ENCODE measurements at regions not wholly inside any gene's neighbourhood (a gene's known extent, or its start where the extent isn't known, plus 50 kb on each side); places are given as distances from the start of the nearest gene placed in this dataset.

GRCh38 chr9:96067004-96067403 lies 191.5 kb downstream of the ERCC6L2 start:
- Histone ChIP-seq H3K4me3 (no peak overlapping the region), H3K9me3 (no peaks in the 10 kb centered on the region), H3K36me3 (no peaks in the 10 kb centered on the region), H3K27me3 (replicated peaks; ENCODE audit: insufficient read depth) (no peaks in the 10 kb centered on the region), H3K4me1 (replicated peaks) (peaks cover 12% of the 10 kb centered on the region), H3K27ac (peak overlapping the region; percentile 26 to 60)
- intact Hi-C loops (cut with DNase I) = loop anchor here (10.0 kb wide), 1 partner anchor 88 kb away; no protein-coding TSS in a partner anchor
- 63% methylated on average over 7 of the region's 7 CpGs for WGBS
- DNase-seq (ENCODE audit: low spot score) = no peak
- TF ChIP-seq POLR2A (IDR thresholded peaks at IDR 0.05) = no peak
- TF ChIP-seq CTCF (IDR thresholded peaks at IDR 0.05) = no peak
- TF ChIP-seq POLR2AphosphoS5 (IDR thresholded peaks at IDR 0.05) = no peak

GRCh38 chr9:96065482-96066251 lies 190.2 kb downstream of the ERCC6L2 start:
- 94% methylated on average over 8 of the region's 8 CpGs for WGBS
- Histone ChIP-seq H3K9me3 (no peaks in the 10 kb centered on the region), H3K4me3 (no peak overlapping the region), H3K36me3 (no peaks in the 10 kb centered on the region), H3K27ac (no peak overlapping the region), H3K4me1 (replicated peaks) (peaks cover 12% of the 10 kb centered on the region), H3K27me3 (replicated peaks; ENCODE audit: insufficient read depth) (no peaks in the 10 kb centered on the region)
- intact Hi-C loops (cut with DNase I) = loop anchor here (10.0 kb wide), 1 partner anchor 89 kb away; no protein-coding TSS in a partner anchor
- no peak for DNase-seq (ENCODE audit: low spot score)
- no peak for TF ChIP-seq POLR2AphosphoS5 (IDR thresholded peaks at IDR 0.05)

- peaks cover 11% of the 10 kb centered on the region for H3K4me1 ChIP-seq (replicated peaks)
- TF ChIP-seq CTCF (IDR thresholded peaks at IDR 0.05) (no peak), POLR2A (IDR thresholded peaks at IDR 0.05) (no peak), POLR2AphosphoS5 (IDR thresholded peaks at IDR 0.05) (no peak)
- no peak for DNase-seq (ENCODE audit: low spot score)
- H3K27me3 ChIP-seq (replicated peaks; ENCODE audit: insufficient read depth) = no peaks in the 10 kb centered on the region
- no peak overlapping the region for H3K4me3 ChIP-seq
- intact Hi-C loops (cut with DNase I) = loop anchor here (10.0 kb wide), 1 partner anchor 90 kb away; no protein-coding TSS in a partner anchor
- H3K36me3 ChIP-seq = no peaks in the 10 kb centered on the region
- WGBS = 81% methylated on average over 7 of the region's 7 CpGs
- no peaks in the 10 kb centered on the region for H3K9me3 ChIP-seq
- H3K27ac ChIP-seq = no peak overlapping the region
Measured at GRCh38 chr9:96064826-96065481, 189.5 kb downstream of the ERCC6L2 start.

GRCh38 chr9:96062854-96063253 lies 187.4 kb downstream of the ERCC6L2 start:
- Histone ChIP-seq H3K9me3 (no peaks in the 10 kb centered on the region), H3K36me3 (no peaks in the 10 kb centered on the region), H3K4me3 (no peak overlapping the region), H3K27me3 (replicated peaks; ENCODE audit: insufficient read depth) (no peaks in the 10 kb centered on the region), H3K27ac (no peak overlapping the region), H3K4me1 (replicated peaks) (no peaks in the 10 kb centered on the region)
- 91% methylated on average over 3 of the region's 3 CpGs for WGBS
- DNase-seq (ENCODE audit: low spot score) = no peak
- TF ChIP-seq CTCF (IDR thresholded peaks at IDR 0.05) = no peak
- TF ChIP-seq POLR2AphosphoS5 (IDR thresholded peaks at IDR 0.05) = no peak
- TF ChIP-seq POLR2A (IDR thresholded peaks at IDR 0.05) = no peak
- intact Hi-C loops (cut with DNase I) = loop anchor here (10.0 kb wide), 1 partner anchor 92 kb away; no protein-coding TSS in a partner anchor

- H3K9me3 ChIP-seq = no peaks in the 10 kb centered on the region
- intact Hi-C loops (cut with DNase I) = loop anchor here (10.0 kb wide), 1 partner anchor 93 kb away; no protein-coding TSS in a partner anchor
- no peak overlapping the region for H3K4me3 ChIP-seq
- no peaks in the 10 kb centered on the region for H3K4me1 ChIP-seq (replicated peaks)
- no peak for DNase-seq (ENCODE audit: low spot score)
- WGBS = 58% methylated on average over 4 of the region's 4 CpGs
- no peak overlapping the region for H3K27ac ChIP-seq
- no peaks in the 10 kb centered on the region for H3K36me3 ChIP-seq
- no peaks in the 10 kb centered on the region for H3K27me3 ChIP-seq (replicated peaks; ENCODE audit: insufficient read depth)
- TF ChIP-seq POLR2AphosphoS5 (IDR thresholded peaks at IDR 0.05) (no peak), CTCF (IDR thresholded peaks at IDR 0.05) (no peak), POLR2A (IDR thresholded peaks at IDR 0.05) (no peak)
Measured at GRCh38 chr9:96062031-96062430, 186.5 kb downstream of the ERCC6L2 start.

Measured in prostate gland (tissue), 2 donors.